Fibroblast of the aortic adventitia (primary cell): ENCODE measurements at regions not wholly inside any gene's neighbourhood (a gene's known extent, or its start where the extent isn't known, plus 50 kb on each side); places are given as distances from the start of the nearest gene placed in this dataset.

Source experiments
- DNase-seq: peaks from one replicate; pipeline ENCODE4 v3.0.0-alpha.2; 2010; ENCODE audit warnings: low read depth
- H3K4me3 ChIP-seq: 2 replicates; pipeline ENCODE4 v1.5.1; 2011; ENCODE audit warnings: low read depth, mild to moderate bottlenecking, control low read depth, low read length, moderate library complexity
- TF ChIP-seq, protein P1 (sequence below): IDR thresholded peaks from 2 replicates; pipeline ENCODE4 v1.5.1; 2011; ENCODE audit warnings: mild to moderate bottlenecking, low read length, control low read depth, inconsistent platforms; ENCODE audit not compliant: insufficient read depth

DNA sequence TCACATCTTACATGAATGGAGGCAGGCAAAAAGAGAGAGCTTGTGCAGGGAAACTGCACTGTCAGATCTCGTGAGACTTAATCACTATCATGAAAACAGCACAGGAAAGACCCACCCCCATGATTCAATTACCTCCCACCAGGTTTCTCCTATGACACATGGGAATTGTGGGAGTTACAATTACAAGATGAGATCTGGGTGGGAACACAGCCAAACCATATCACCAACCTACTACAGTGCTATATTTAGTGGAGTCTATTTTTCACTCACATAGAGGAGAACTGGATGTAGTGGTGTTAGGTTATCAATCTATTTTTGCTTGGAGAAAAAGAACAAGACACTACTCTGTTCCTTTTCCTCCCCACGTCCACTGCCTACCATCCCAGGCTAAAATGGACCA lies 276.6 kb downstream of the KCTD12 start:
- DNase-seq = no peak
- H3K4me3 ChIP-seq = no peak overlapping the region
- TF ChIP-seq, protein P1, sequence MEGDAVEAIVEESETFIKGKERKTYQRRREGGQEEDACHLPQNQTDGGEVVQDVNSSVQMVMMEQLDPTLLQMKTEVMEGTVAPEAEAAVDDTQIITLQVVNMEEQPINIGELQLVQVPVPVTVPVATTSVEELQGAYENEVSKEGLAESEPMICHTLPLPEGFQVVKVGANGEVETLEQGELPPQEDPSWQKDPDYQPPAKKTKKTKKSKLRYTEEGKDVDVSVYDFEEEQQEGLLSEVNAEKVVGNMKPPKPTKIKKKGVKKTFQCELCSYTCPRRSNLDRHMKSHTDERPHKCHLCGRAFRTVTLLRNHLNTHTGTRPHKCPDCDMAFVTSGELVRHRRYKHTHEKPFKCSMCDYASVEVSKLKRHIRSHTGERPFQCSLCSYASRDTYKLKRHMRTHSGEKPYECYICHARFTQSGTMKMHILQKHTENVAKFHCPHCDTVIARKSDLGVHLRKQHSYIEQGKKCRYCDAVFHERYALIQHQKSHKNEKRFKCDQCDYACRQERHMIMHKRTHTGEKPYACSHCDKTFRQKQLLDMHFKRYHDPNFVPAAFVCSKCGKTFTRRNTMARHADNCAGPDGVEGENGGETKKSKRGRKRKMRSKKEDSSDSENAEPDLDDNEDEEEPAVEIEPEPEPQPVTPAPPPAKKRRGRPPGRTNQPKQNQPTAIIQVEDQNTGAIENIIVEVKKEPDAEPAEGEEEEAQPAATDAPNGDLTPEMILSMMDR = no peak

DNA sequence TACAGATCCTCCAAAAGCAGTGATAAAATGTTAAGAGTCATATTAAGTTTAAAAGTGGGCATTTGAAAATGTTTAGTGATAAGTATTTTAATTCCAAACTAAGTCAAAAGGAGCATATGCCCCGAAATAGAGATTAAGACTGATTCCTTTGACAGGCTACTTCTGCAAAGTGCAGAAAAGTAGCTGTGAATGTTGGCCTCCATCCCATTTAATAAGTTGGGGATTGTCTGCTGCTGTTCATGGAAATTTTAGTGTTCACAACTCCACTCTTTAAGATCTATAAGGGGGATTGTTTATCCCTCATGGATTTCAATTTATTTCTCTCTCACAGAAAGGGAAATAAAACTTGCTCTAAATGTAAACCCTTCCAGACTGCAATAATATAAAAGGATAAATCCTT lies 278.3 kb downstream of the KCTD12 start:
- H3K4me3 ChIP-seq = no peak overlapping the region
- no peak for DNase-seq
- TF ChIP-seq, protein P1 = no peak

DNA sequence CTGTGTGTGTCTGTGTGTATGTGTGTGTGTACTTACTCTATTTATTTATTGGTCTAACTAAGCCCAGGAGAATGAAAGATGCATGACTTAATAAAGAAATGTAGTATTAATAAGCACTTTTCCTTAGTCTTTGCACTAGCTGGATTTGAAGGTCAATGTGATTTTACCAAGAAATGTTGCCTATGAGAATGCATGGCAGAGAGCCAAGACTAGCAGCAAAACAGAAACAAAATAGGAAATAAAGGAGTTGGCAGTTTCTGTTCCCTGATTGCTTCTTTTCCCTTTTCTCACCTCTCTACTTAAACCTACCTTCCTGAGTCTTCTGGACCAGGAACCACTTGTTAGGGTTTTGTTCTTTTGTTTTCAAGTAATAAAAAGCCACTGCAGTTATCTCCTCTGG lies 286.1 kb downstream of the KCTD12 start:
- H3K4me3 ChIP-seq = no peak overlapping the region
- peak; percentile 29 for DNase-seq
- TF ChIP-seq, protein P1 = no peak

DNA sequence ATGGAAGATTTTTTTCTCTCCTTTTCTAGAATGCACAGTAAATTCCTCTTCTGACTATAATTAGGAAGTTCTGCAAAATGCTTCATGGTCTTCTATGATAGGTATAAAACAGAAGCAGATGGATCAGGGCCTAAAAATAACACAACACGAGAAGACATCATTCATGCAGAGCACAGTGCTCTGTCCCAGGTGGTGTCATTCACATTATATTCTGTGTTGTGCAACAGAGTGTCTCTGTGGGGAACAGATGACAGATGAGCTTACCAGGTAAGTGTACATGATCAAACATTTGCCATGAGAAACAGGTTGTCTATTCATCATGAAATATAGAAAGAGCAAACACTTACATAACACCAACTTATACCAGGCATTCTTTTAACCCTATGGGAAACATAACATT lies 288.3 kb downstream of the KCTD12 start:
- TF ChIP-seq, protein P1 = no peak
- DNase-seq = no peak
- H3K4me3 ChIP-seq = no peak overlapping the region

DNA sequence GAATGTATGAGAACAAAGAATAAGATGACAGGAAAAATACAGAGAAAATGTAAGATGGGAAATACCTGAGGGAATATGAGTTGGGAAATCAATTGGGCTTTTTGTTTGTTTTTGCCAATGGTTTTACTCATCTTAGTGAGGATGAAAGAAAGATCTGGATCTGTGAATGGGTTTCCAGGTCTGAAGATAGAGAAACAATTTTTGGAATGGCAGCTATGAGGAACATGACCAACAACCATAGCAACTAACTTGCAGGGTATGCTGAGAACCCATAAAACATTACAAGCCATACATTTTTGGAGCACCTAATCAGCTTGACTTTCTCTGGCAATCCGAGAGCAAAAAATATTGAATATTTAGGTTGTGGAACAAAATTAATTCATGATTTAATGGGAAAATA lies 290.0 kb downstream of the KCTD12 start:
- TF ChIP-seq, protein P1 = no peak
- DNase-seq = peak; percentile 32
- H3K4me3 ChIP-seq = no peak overlapping the region

DNA sequence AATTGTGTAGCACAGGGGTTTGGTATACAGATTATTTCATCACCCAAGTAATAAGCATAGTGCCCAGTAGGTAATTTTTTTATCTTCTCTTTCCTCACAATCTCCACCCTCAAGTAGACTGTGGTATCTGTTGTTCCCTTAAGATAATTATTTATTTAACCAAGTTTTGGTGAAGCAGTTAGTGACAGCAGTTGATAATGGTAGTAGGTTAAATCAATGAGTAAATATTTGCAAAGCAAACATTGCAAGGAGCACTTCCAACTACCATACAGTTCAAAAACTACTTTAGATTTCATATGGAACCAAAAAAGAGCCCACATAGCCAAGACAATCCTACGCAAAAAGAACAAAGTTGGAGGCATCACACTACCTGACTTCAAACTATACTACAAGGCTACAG lies 291.8 kb downstream of the KCTD12 start:
- H3K4me3 ChIP-seq = no peak overlapping the region
- DNase-seq = no peak
- TF ChIP-seq, protein P1 = no peak

DNA sequence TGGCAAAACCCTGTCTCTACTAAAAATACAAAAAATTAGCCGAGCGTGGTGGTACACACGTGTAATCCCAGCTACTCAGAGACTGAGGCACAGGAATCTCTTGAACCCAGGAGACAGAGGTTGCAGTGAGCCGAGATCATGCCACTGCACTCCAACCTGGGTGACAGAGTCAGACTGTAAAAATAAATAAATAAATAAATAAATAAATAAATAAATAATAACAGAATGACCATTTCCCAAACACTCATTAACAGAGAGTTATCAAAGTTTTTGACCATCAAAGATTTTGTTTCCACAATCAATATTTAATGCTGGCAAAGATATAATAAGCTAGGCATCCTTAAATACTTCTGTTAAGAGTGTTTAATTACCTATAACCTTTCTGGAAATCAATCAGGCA lies 299.4 kb downstream of the KCTD12 start:
- no peak overlapping the region for H3K4me3 ChIP-seq
- DNase-seq = no peak
- TF ChIP-seq, protein P1 = no peak
